ENCODE measurements at regions not wholly inside any gene's neighbourhood (a gene's known extent, or its start where the extent isn't known, plus 50 kb on each side); places are given as distances from the start of the nearest gene placed in this dataset.

DNA sequence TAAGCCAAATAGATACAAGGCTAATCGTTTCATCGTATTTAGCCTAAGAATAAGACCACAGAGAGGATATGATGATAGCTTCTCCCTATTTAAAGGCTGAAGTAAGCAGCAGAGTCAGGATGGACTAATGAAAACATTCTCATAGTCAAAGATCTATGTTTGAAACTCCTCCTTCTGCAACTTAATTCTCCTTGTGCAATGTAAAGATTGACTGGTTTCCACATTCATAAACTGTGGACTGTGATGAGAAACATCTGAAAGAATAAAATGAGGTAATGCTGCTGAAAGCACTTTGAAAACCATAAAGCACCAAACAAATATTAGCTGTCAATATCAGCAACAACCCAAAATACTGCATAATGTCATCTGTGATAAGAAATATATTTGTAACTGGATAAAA, 361.9 kb downstream of the CSNK1G3 start:
- peaks cover 9 to 19% (median 9%) of the 10 kb centered on the region in 3 donors for H3K4me1 ChIP-seq
- DNase-seq = no peak
- H3K9me3 ChIP-seq = no peaks in the 10 kb centered on the region
- ATAC-seq = no peak
- H3K27me3 ChIP-seq = no peaks in the 10 kb centered on the region
- H3K27ac ChIP-seq = no peak overlapping the region
- intact Hi-C loops (cut with DNase I) = no loop called here
- 81 to 83% methylated on average over 2 of the region's 2 CpGs for whole genome bisulfite sequencing, 2 donors
- H3K36me3 ChIP-seq = no peaks in the 10 kb centered on the region
- no peak for FAIRE-seq
- H3K4me3 ChIP-seq = no peak overlapping the region
- TF ChIP-seq CTCF (IDR thresholded peaks at IDR 0.05) = no peak

- Histone ChIP-seq H3K4me1 (peaks cover 14 to 19% (median 16%) of the 10 kb centered on the region in 3 donors), H3K27ac (no peak overlapping the region), H3K36me3 (no peaks in the 10 kb centered on the region), H3K9me3 (no peaks in the 10 kb centered on the region), H3K27me3 (no peaks in the 10 kb centered on the region), H3K4me3 (no peak overlapping the region)
- FAIRE-seq (no peak), ATAC-seq (no peak), DNase-seq (no peak)
- 97 to 100% methylated on average over 1 of the region's 1 CpG for WGBS, 2 donors
- intact Hi-C loops (cut with DNase I) = no loop called here
- no peak for TF ChIP-seq CTCF (IDR thresholded peaks at IDR 0.05)
Observed at GRCh38 chr5:123871373-123871772, 359.4 kb downstream of the CSNK1G3 start.

- 80 to 93% methylated on average over 4 of the region's 4 CpGs for WGBS, 2 donors
- no peak for ATAC-seq
- no peak for FAIRE-seq
- peaks cover under 1 to 8% (median 5%) of the 10 kb centered on the region in 3 donors for H3K4me1 ChIP-seq
- no peaks in the 10 kb centered on the region for H3K27me3 ChIP-seq
- H3K9me3 ChIP-seq = no peaks in the 10 kb centered on the region
- intact Hi-C loops (cut with DNase I) = no loop called here
- no peak for TF ChIP-seq CTCF (IDR thresholded peaks at IDR 0.05)
- H3K4me3 ChIP-seq = no peak overlapping the region
- H3K27ac ChIP-seq = no peak overlapping the region
- DNase-seq = no peak
- H3K36me3 ChIP-seq = no peaks in the 10 kb centered on the region
Observed at GRCh38 chr5:123868881-123869280, 356.9 kb downstream of the CSNK1G3 start.

GRCh38 chr5:123868267-123868666, 356.3 kb downstream of the CSNK1G3 start:
- TF ChIP-seq CTCF (IDR thresholded peaks at IDR 0.05) = no peak
- Histone ChIP-seq H3K36me3 (no peaks in the 10 kb centered on the region), H3K9me3 (no peaks in the 10 kb centered on the region), H3K4me3 (no peak overlapping the region), H3K27ac (no peak overlapping the region), H3K27me3 (no peaks in the 10 kb centered on the region), H3K4me1 (peaks cover 0 to 8% (median 5%) of the 10 kb centered on the region in 3 donors)
- ATAC-seq (peak; percentile 53 to 86 (median 76)), DNase-seq (no peak), FAIRE-seq (no peak)
- intact Hi-C loops (cut with DNase I) = no loop called here

DNA sequence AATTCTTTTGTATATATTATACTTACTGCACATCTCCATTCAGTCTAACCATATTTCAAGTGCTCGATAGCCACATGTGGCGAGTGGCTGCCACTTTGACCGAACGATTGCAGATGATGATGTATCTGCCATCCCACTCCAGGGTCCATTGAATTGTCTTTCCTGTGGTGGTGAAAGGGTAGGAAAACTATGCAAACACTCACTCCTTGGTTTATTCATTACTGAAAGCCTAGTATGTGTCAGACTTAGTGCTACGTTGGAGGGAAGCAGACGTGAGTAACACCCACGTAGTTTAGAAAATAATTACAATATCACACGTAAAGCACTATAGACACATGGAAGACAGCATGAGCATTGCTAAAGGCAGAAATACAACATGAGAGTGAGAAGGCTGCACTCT, 353.7 kb downstream of the CSNK1G3 start:
- no peak for TF ChIP-seq CTCF (IDR thresholded peaks at IDR 0.05)
- DNase-seq (no peak), FAIRE-seq (no peak), ATAC-seq (no peak)
- Histone ChIP-seq H3K9me3 (no peaks in the 10 kb centered on the region), H3K4me3 (no peak overlapping the region), H3K4me1 (peaks cover 0 to 8% (median 5%) of the 10 kb centered on the region in 3 donors), H3K27ac (no peak overlapping the region), H3K27me3 (no peaks in the 10 kb centered on the region), H3K36me3 (no peaks in the 10 kb centered on the region)
- intact Hi-C loops (cut with DNase I) = no loop called here
- WGBS, 2 donors = 94 to 96% methylated on average over 8 of the region's 8 CpGs
